OCI-LY1 (cell line): ENCODE measurements at regions not wholly inside any gene's neighbourhood (a gene's known extent, or its start where the extent isn't known, plus 50 kb on each side); places are given as distances from the start of the nearest gene placed in this dataset.

Experiments
- CTCF ChIP-seq: fragments of 200-600 bp; sonication (generic), shearing (Covaris generic); IDR thresholded peaks from 2 replicates; pipeline ENCODE4 v1.5.1; 2017; ENCODE audit warnings: mild to moderate bottlenecking, antibody characterized with exemption, low read length, moderate library complexity, mixed read lengths
- EZH2 ChIP-seq: fragments of 200-600 bp; sonication (generic), shearing (Covaris generic); IDR thresholded peaks from 2 replicates; pipeline ENCODE4 v1.8.0; 2017; ENCODE audit warnings: borderline replicate concordance, mixed run types, mild to moderate bottlenecking, antibody characterized with exemption, low read length, moderate library complexity, mixed read lengths

- no peak for TF ChIP-seq CTCF
- no peak for TF ChIP-seq EZH2
Observed at GRCh38 chr4:67236788-67237187, 308.5 kb downstream of the CENPC start.
